Glutamatergic neuron (in vitro differentiated cells): ENCODE measurements at regions not wholly inside any gene's neighbourhood (a gene's known extent, or its start where the extent isn't known, plus 50 kb on each side); places are given as distances from the start of the nearest gene placed in this dataset.

Experiments used
- DNase-seq: peaks from one replicate; pipeline ENCODE4 v3.0.0; 2022
- H3K27ac Mint-ChIP-seq: one replicate; pipeline ENCODE4 v1.8.0; 2020; ENCODE audit warnings: mild to moderate bottlenecking, mixed read lengths, inconsistent platforms; ENCODE audit not compliant: unreplicated experiment
- H3K27me3 Mint-ChIP-seq: one replicate; pipeline ENCODE4 v1.8.0; 2020; ENCODE audit warnings: mild to moderate bottlenecking, moderate library complexity, mixed read lengths, inconsistent platforms; ENCODE audit not compliant: unreplicated experiment
- H3K36me3 Mint-ChIP-seq: one replicate; pipeline ENCODE4 v1.8.0; 2020; ENCODE audit warnings: mild to moderate bottlenecking, mixed read lengths, inconsistent platforms; ENCODE audit not compliant: unreplicated experiment
- H3K4me1 Mint-ChIP-seq: one replicate; pipeline ENCODE4 v1.8.0; 2020; ENCODE audit warnings: mild to moderate bottlenecking, low read depth, mixed read lengths, inconsistent platforms; ENCODE audit not compliant: unreplicated experiment
- H3K4me3 Mint-ChIP-seq: one replicate; pipeline ENCODE4 v1.8.0; 2020; ENCODE audit warnings: mild to moderate bottlenecking, mixed read lengths, inconsistent platforms; ENCODE audit not compliant: unreplicated experiment
- H3K9me3 Mint-ChIP-seq: one replicate; pipeline ENCODE4 v1.8.0; 2020; ENCODE audit warnings: mild to moderate bottlenecking, moderate library complexity, mixed read lengths, inconsistent platforms; ENCODE audit not compliant: unreplicated experiment
- TF ChIP-seq, protein P1 (sequence below): fragments of 200-600 bp; sonication (generic); IDR thresholded peaks from one replicate; pipeline ENCODE4 v1.5.0; 2021; ENCODE audit not compliant: partially characterized antibody, unreplicated experiment

DNA sequence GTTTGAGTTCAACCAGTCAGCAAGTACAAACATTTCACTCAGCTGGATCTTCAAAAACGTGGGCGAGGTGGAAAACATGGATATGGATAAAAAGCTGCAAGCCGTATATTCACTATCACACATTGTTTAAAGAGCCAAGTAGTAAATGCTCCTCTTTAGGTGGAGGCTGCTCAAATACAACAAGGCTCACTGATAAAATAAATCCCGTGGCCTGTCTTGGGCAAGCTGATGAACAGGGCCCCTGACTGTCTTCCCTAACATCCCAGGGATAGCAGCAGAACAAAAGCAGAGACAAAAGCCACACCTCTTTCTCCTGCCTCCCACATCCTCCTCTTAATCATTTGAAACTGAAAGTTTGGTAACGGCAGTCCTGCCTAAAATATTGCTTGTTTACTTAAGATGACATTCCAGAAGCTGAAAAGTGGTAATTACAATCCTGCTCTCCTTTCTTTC, 357.7 kb downstream of the TTLL7 start:
- Mint-ChIP-seq H3K27ac (no peak overlapping the region), H3K9me3 (no peaks in the 10 kb centered on the region), H3K4me1 (no peaks in the 10 kb centered on the region), H3K36me3 (no peaks in the 10 kb centered on the region), H3K27me3 (no peaks in the 10 kb centered on the region), H3K4me3 (no peak overlapping the region)
- TF ChIP-seq, protein P1, sequence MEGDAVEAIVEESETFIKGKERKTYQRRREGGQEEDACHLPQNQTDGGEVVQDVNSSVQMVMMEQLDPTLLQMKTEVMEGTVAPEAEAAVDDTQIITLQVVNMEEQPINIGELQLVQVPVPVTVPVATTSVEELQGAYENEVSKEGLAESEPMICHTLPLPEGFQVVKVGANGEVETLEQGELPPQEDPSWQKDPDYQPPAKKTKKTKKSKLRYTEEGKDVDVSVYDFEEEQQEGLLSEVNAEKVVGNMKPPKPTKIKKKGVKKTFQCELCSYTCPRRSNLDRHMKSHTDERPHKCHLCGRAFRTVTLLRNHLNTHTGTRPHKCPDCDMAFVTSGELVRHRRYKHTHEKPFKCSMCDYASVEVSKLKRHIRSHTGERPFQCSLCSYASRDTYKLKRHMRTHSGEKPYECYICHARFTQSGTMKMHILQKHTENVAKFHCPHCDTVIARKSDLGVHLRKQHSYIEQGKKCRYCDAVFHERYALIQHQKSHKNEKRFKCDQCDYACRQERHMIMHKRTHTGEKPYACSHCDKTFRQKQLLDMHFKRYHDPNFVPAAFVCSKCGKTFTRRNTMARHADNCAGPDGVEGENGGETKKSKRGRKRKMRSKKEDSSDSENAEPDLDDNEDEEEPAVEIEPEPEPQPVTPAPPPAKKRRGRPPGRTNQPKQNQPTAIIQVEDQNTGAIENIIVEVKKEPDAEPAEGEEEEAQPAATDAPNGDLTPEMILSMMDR, result no peak
- no peak for DNase-seq

DNA sequence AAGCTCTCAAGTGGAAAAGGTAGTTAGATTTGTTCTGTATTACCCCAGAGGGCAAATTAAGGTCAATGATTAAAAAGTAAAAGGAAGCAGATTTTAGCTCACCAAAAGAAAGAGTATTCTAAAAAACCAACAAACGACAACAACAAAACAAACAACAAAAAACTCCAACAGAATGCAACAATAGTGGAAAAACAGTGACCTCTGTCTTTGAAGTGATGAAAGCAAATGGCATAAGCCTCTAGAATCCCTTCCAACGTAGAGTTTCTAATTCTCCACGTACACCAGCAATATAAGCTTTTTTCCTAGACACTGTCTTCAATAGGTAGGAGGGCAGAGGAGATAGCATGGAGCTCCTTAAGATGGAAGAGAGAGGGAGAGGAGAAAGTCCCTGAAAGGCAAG, 359.1 kb downstream of the TTLL7 start:
- Mint-ChIP-seq H3K4me3 (no peak overlapping the region), H3K4me1 (no peaks in the 10 kb centered on the region), H3K9me3 (no peaks in the 10 kb centered on the region), H3K27ac (no peak overlapping the region), H3K36me3 (no peaks in the 10 kb centered on the region), H3K27me3 (no peaks in the 10 kb centered on the region)
- DNase-seq, result no peak
- TF ChIP-seq, protein P1, result no peak

DNA sequence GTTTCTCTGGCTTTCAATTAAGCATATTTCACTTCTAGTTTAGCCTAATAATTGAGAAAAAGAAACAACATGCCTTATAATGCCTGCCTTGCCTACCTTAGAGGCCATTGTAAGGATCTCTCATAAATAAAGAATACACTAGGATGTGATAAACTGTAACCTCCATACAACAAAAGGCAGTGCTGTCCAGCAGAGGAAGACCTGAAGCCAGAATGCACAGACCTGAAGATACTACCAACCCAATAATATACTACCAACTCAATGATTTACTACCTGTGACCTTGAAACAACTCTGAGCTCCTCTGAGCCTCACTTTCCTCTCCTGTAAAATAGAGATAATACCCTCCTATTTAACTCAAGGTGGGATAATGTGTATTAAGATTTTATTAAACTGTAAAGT, 361.3 kb downstream of the TTLL7 start:
- no peak overlapping the region for H3K27ac Mint-ChIP-seq
- H3K9me3 Mint-ChIP-seq, result no peaks in the 10 kb centered on the region
- H3K4me1 Mint-ChIP-seq, result no peaks in the 10 kb centered on the region
- H3K36me3 Mint-ChIP-seq, result no peaks in the 10 kb centered on the region
- no peaks in the 10 kb centered on the region for H3K27me3 Mint-ChIP-seq
- TF ChIP-seq, protein P1, result no peak
- no peak for DNase-seq
- H3K4me3 Mint-ChIP-seq, result no peak overlapping the region

DNA sequence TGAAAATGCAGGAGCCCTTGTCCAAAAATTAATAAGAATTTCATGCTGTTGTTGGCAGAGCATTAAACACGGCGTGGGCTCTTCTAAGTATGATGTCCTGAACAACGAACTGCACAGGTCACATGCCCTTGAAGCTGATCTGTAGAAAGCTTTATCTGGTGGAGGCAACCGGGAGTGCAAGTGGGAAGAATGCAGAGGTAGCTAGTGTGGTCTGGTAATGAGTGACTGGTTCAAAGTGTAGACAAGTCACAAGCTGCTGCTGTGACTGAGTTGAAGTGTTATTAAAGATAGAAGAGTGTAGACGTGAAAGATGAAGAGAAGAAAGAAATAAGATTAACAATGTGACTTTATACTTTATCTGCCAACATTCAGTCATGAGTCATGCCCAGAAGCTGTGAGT, 361.9 kb downstream of the TTLL7 start:
- no peak for DNase-seq
- Mint-ChIP-seq H3K9me3 (no peaks in the 10 kb centered on the region), H3K4me1 (no peaks in the 10 kb centered on the region), H3K27ac (no peak overlapping the region), H3K4me3 (no peak overlapping the region), H3K27me3 (no peaks in the 10 kb centered on the region), H3K36me3 (no peaks in the 10 kb centered on the region)
- TF ChIP-seq, protein P1, result no peak

DNA sequence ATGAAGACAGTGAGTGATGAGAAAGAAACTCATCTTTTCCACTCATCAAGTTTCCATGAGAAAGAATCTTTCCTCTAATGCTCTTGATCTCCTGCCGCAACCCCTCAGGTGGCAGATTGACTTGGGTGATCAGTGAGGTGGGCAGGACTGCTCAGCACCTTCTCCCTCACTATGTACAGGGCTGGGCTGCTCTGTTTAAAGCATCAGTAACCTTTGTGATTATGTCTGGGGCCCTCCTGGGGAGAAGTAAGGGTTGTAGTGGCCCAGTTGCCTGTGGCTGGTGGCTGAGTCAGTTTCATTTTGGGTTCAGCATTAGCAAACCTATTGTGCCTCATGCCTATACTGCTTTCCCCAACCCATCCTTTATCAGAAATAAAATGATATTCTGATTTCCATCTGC, 366.0 kb downstream of the TTLL7 start:
- Mint-ChIP-seq H3K9me3 (peaks cover 4% of the 10 kb centered on the region), H3K4me1 (no peaks in the 10 kb centered on the region)
- TF ChIP-seq, protein P1, result no peak

More for the DNA sequence above, 366.0 kb downstream of the TTLL7 start:
- Mint-ChIP-seq H3K4me3 (no peak overlapping the region), H3K27ac (no peak overlapping the region), H3K27me3 (peaks cover 3% of the 10 kb centered on the region), H3K36me3 (no peaks in the 10 kb centered on the region)
- no peak for DNase-seq
